Left lung (tissue), 4 donors: ENCODE measurements at regions not wholly inside any gene's neighbourhood (a gene's known extent, or its start where the extent isn't known, plus 50 kb on each side); places are given as distances from the start of the nearest gene placed in this dataset.

Source experiments
- ATAC-seq: fragments of 200-7000 bp; cut with Tn5 transposase; one replicate; pipeline ENCODE4 v1.9.1; 2020; ENCODE audit warnings: moderate library complexity
- DNase-seq, 4 donors: peaks; one replicate each; pipeline ENCODE4 v3.0.0-alpha.2; 2013 to 2020
- H3K27ac ChIP-seq, 2 donors: fragments of 200-600 bp; sonication (generic) in 1 of 2; one replicate each; pipeline versions ENCODE4 v1.5.0 to v1.8.0; 2020 to 2021
- H3K27me3 ChIP-seq, 2 donors: fragments of 200-600 bp; sonication (generic) in 1 of 2; one replicate each; pipeline versions ENCODE4 v1.5.0 to v1.8.0; 2020 to 2021
- H3K36me3 ChIP-seq, 2 donors: fragments of 200-600 bp; sonication (generic) in 1 of 2; one replicate each; pipeline versions ENCODE4 v1.5.0 to v1.8.0; 2020 to 2021
- H3K4me1 ChIP-seq, 2 donors: fragments of 200-600 bp; one replicate each; pipeline ENCODE4 v1.8.0; 2021
- H3K4me3 ChIP-seq, 2 donors: fragments of 200-600 bp; sonication (generic) in 1 of 2; one replicate each; pipeline versions ENCODE4 v1.5.0 to v1.8.0; 2020 to 2021; ENCODE audit warnings: mild to moderate bottlenecking in 1 of 2
- H3K9me3 ChIP-seq, 2 donors: fragments of 200-600 bp; sonication (generic) in 1 of 2; one replicate each; pipeline versions ENCODE4 v1.5.0 to v1.8.0; 2020 to 2021
- intact Hi-C, 2 donors: fragments of 100-400 bp; cut with DNase I; formaldehyde crosslinking; loops; one replicate each; pipeline versions ENCODE4 v1.11.2 to v1.14.2; 2022
- TF ChIP-seq, protein P1 (sequence below), 2 donors: fragments of 200-600 bp; sonication (generic) in 1 of 2; IDR thresholded peaks; one replicate each; pipeline versions ENCODE4 v1.5.0 to v1.8.0; 2021; ENCODE audit warnings: antibody characterized with exemption in 2 of 2
- donor health status: DM: no; HTN: yes; CAD: no.
- donor health status: DM: no; HTN: no; CAD: no.

DNA sequence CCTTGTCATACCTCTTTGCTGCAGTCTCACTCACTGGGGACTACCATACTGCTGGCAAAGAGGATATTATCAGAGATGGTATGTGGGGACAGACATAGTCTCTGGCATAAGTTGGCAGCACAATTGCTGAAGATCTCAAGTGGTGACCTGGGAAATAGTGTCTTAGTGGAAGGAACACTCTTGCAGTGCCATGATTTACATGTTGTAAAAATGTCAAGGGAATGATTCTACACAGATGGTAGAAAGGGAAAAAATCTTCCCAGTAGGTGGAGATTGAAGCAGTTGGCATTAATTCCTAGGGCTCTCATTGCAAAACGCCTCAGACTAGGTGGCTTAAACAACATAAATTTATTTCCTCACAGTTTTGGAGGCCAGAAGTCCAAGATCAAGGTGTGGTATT lies 662.2 kb downstream of the DHX35 start:
- Histone ChIP-seq H3K27me3 (no peaks in the 10 kb centered on the region), H3K36me3 (no peaks in the 10 kb centered on the region), H3K4me3 (no peak overlapping the region), H3K4me1 (no peaks in the 10 kb centered on the region), H3K9me3 (no peaks in the 10 kb centered on the region), H3K27ac (no peak overlapping the region)
- DNase-seq: no peak
- intact Hi-C loops: no loop called here
- TF ChIP-seq, protein P1, sequence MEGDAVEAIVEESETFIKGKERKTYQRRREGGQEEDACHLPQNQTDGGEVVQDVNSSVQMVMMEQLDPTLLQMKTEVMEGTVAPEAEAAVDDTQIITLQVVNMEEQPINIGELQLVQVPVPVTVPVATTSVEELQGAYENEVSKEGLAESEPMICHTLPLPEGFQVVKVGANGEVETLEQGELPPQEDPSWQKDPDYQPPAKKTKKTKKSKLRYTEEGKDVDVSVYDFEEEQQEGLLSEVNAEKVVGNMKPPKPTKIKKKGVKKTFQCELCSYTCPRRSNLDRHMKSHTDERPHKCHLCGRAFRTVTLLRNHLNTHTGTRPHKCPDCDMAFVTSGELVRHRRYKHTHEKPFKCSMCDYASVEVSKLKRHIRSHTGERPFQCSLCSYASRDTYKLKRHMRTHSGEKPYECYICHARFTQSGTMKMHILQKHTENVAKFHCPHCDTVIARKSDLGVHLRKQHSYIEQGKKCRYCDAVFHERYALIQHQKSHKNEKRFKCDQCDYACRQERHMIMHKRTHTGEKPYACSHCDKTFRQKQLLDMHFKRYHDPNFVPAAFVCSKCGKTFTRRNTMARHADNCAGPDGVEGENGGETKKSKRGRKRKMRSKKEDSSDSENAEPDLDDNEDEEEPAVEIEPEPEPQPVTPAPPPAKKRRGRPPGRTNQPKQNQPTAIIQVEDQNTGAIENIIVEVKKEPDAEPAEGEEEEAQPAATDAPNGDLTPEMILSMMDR (IDR thresholded peaks at IDR 0.05): no peak
- no peak for ATAC-seq

DNA sequence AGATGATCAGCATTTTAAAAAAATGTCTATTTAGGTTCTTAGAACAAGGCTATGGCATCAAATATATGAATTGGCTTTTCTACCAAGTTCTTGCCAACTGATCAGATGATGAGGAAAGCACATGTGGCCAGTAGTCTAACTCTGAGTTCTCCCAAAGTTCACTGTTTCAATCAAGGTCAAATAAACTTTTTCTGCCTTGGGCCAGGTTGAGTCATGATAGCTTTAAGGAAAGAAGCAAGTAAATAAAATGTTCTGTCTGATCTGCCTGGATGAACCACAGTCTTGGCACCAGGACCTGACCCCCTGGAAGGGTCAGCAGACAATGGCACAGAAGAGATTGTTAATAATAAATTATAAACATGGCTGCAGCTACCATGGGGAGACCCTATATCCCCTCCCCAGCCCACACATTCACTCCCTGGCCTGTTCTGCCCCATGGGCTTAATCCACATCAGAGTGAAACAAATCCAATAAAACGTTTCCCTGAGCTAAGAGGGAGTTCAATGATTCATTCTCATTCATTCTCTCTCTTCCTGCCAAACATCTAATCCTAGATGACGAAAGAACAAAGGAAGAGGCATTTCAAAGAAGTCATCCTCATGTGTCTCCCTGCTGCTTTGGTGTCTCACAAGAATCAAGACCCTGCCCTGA lies 661.6 kb downstream of the DHX35 start:
- intact Hi-C loops: no loop called here
- Histone ChIP-seq H3K4me3 (no peak overlapping the region), H3K27me3 (no peaks in the 10 kb centered on the region), H3K4me1 (no peaks in the 10 kb centered on the region), H3K9me3 (no peaks in the 10 kb centered on the region), H3K27ac (no peak overlapping the region), H3K36me3 (no peaks in the 10 kb centered on the region)
- no peak for DNase-seq
- TF ChIP-seq, protein P1 (IDR thresholded peaks at IDR 0.05): no peak
- ATAC-seq: peak; percentile 31

DNA sequence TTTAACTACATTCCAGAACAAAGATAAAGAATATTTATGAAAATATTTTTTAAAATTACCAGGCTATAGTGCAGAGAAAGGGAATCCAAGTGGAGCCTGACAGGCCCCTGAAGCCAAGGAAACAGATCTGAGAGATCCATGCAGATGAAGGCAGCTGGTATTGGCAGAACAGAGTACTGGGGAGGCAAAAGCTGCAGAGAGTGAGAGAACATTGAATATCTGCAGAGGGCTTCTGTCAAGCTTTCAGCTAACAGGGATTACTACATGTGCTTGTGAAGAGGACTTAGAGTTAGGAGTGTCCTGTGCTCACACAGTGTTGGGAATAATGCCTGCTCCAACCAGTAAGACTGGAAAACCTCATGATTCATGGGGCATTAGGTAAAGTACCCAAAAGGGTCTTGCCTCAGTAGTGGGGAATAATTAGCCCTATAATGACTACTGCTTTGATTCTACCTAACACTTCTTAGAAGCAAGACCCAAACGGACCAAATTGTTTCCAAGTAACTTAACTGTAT lies 657.2 kb downstream of the DHX35 start:
- Histone ChIP-seq H3K9me3 (no peaks in the 10 kb centered on the region), H3K36me3 (no peaks in the 10 kb centered on the region), H3K4me1 (no peaks in the 10 kb centered on the region), H3K4me3 (no peak overlapping the region), H3K27me3 (no peaks in the 10 kb centered on the region), H3K27ac (no peak overlapping the region)
- no peak for ATAC-seq
- no peak for DNase-seq
- TF ChIP-seq, protein P1 (IDR thresholded peaks at IDR 0.05): no peak
- intact Hi-C loops: no loop called here

DNA sequence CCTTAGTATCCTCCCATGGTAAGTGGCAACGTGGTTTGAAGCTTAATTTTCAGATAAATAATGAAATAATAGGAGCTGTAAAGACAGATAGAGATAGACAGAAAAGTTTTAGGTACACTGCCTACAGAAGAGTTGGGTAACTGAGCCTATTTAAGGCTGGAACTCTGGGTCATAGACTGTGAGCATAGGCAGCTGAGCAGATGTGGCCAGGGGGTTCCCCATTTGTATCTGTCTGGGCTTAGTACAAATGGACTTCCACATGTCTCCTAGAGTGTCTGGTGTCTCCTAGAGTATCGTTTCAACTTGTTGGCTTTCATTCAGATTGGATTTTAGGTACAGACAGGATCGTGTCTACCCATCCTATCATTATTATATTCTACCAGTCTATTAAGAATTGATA lies 649.8 kb downstream of the DHX35 start:
- Histone ChIP-seq H3K9me3 (peaks cover 0 to 8% of the 10 kb centered on the region in 2 donors), H3K4me1 (no peaks in the 10 kb centered on the region), H3K27ac (no peak overlapping the region), H3K27me3 (no peaks in the 10 kb centered on the region), H3K4me3 (no peak overlapping the region), H3K36me3 (no peaks in the 10 kb centered on the region)
- DNase-seq: no peak
- TF ChIP-seq, protein P1 (IDR thresholded peaks at IDR 0.05): no peak
- intact Hi-C loops: no loop called here
- ATAC-seq: no peak

DNA sequence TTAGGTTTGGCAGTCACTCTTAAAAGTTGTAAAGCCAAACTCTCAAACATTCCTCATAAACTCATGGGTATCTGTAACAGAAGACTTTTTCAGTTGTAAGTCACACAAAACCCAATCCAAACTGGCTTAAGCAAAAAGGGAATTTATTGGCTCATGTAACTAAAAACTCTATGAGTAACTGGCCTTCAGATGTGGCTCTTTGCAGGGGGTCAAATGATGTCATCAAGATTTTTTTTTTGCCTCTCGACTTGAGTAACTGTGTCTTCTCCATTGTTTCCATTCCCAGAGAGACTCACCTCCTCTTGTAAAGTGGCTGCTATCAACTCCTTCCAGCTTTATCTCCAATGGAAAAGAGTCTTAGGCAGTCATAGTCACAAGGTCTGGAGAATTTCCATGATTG lies 645.0 kb downstream of the DHX35 start:
- H3K4me3 ChIP-seq: no peak overlapping the region
- no peaks in the 10 kb centered on the region for H3K27me3 ChIP-seq
- no peaks in the 10 kb centered on the region for H3K4me1 ChIP-seq
- TF ChIP-seq, protein P1 (IDR thresholded peaks at IDR 0.05): no peak
- intact Hi-C loops: no loop called here
- ATAC-seq (no peak), DNase-seq (no peak)
- H3K9me3 ChIP-seq: peaks cover 0 to 8% of the 10 kb centered on the region in 2 donors
- H3K27ac ChIP-seq: no peak overlapping the region
- no peaks in the 10 kb centered on the region for H3K36me3 ChIP-seq
